Ovary (tissue), 7 donors: ENCODE measurements at regions not wholly inside any gene's neighbourhood (a gene's known extent, or its start where the extent isn't known, plus 50 kb on each side); places are given as distances from the start of the nearest gene placed in this dataset.

Experiments
- DNase-seq, 5 donors: peaks; one replicate each; pipeline ENCODE4 v3.0.0-alpha.2; 2019 to 2020
- H3K27ac ChIP-seq, 2 donors: fragments of 200-600 bp; one replicate each; pipeline versions ENCODE4 v1.5.1 to v1.8.0; 2019 to 2022
- H3K27me3 ChIP-seq: fragments of 200-600 bp; one replicate; pipeline ENCODE4 v1.8.0; 2022
- H3K36me3 ChIP-seq: fragments of 200-600 bp; sonication (generic); one replicate; pipeline ENCODE4 v1.5.1; 2019
- H3K4me1 ChIP-seq: one replicate; pipeline ENCODE4 v1.8.1; 2013; ENCODE audit warnings: mild to moderate bottlenecking, moderate library complexity; ENCODE audit not compliant: insufficient read depth
- H3K4me3 ChIP-seq: fragments of 200-600 bp; sonication (generic); one replicate; pipeline ENCODE4 v1.5.1; 2017
- H3K9me3 ChIP-seq, 2 donors: fragments of 200-600 bp in 1 of 2; sonication (generic) in 1 of 2; one replicate each; pipeline versions ENCODE4 v1.5.1 to v1.8.1; 2013 to 2019; ENCODE audit warnings: mild to moderate bottlenecking in 1 of 2, moderate library complexity in 1 of 2
- EP300 ChIP-seq: sonication (generic); formaldehyde crosslinking; IDR thresholded peaks from one replicate; pipeline ENCODE4 v1.6.1; 2017; ENCODE audit warnings: antibody characterized with exemption
- POLR2A ChIP-seq: fragments of 450-650 bp; IDR thresholded peaks from one replicate; pipeline ENCODE4 v1.6.1; 2017; ENCODE audit warnings: antibody characterized with exemption, mild to moderate bottlenecking, moderate library complexity
- WGBS, 3 donors: extraction: QIAGEN DNeasy Blood & Tissue Kit in 1 of 3; methylation state at CpG; one replicate each; pipeline versions ENCODE4 v1.1.5 to v1.1.7; 2013 to 2017; 5-methylcytosine and 5-hydroxymethylcytosine counted together
- intact Hi-C, 4 donors: fragments of 100-400 bp; cut with DNase I; formaldehyde crosslinking; loops; one replicate each; pipeline versions ENCODE4 v1.11.0 to v1.15.1; 2022 to 2023
- TF ChIP-seq, protein P1 (sequence below), 3 donors: fragments of 450-650 bp in 2 of 3; fragments of 200-600 bp in 1 of 3; IDR thresholded peaks; one replicate each; pipeline versions ENCODE4 v1.5.1 to v1.8.0; 2016 to 2022; ENCODE audit warnings: antibody characterized with exemption in 3 of 3, mild to moderate bottlenecking in 1 of 3
- donor health status: DM: no; HTN: no; CAD: no; lungs with moderate emphysema.
- donor health status: DM: no; HTN: no; CAD: no.
- donor health status: Bipolar disorder and iron deficiency.
- donor health status: DM: no; HTN: no; CAD: no.
- donor health status: DM: yes; HTN: yes; CAD: no.

- intact Hi-C loops: no loop called here
- no peaks in the 10 kb centered on the region for H3K9me3 ChIP-seq
- H3K4me1 ChIP-seq: no peaks in the 10 kb centered on the region
- H3K27ac ChIP-seq: no peak overlapping the region
- TF ChIP-seq POLR2A (no peak), EP300 (no peak)
- TF ChIP-seq, protein P1, sequence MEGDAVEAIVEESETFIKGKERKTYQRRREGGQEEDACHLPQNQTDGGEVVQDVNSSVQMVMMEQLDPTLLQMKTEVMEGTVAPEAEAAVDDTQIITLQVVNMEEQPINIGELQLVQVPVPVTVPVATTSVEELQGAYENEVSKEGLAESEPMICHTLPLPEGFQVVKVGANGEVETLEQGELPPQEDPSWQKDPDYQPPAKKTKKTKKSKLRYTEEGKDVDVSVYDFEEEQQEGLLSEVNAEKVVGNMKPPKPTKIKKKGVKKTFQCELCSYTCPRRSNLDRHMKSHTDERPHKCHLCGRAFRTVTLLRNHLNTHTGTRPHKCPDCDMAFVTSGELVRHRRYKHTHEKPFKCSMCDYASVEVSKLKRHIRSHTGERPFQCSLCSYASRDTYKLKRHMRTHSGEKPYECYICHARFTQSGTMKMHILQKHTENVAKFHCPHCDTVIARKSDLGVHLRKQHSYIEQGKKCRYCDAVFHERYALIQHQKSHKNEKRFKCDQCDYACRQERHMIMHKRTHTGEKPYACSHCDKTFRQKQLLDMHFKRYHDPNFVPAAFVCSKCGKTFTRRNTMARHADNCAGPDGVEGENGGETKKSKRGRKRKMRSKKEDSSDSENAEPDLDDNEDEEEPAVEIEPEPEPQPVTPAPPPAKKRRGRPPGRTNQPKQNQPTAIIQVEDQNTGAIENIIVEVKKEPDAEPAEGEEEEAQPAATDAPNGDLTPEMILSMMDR (IDR thresholded peaks at IDR 0.05): no peak
- H3K4me3 ChIP-seq: no peak overlapping the region
- 74 to 82% (median 77%) methylated on average over 3 of the region's 3 CpGs for WGBS, 3 donors
- no peaks in the 10 kb centered on the region for H3K27me3 ChIP-seq
- no peaks in the 10 kb centered on the region for H3K36me3 ChIP-seq
- no peak for DNase-seq
Measured at GRCh38 chr4:14092741-14093140, 465.2 kb upstream of the BOD1L1 start.

- 80 to 86% (median 85%) methylated on average over 1 of the region's 1 CpG for WGBS, 3 donors
- DNase-seq: no peak
- H3K4me1 ChIP-seq: no peaks in the 10 kb centered on the region
- no peaks in the 10 kb centered on the region for H3K36me3 ChIP-seq
- intact Hi-C loops: loop anchor here in 1 of 4 donors (1.0 kb wide), 1 partner anchor 30 kb away; no protein-coding TSS in a partner anchor
- TF ChIP-seq POLR2A (no peak), EP300 (no peak)
- TF ChIP-seq, protein P1 (IDR thresholded peaks at IDR 0.05): no peak
- no peak overlapping the region for H3K4me3 ChIP-seq
- no peak overlapping the region for H3K27ac ChIP-seq
- no peaks in the 10 kb centered on the region for H3K9me3 ChIP-seq
- no peaks in the 10 kb centered on the region for H3K27me3 ChIP-seq
Measured at GRCh38 chr4:14095831-14096230, 468.3 kb upstream of the BOD1L1 start.

GRCh38 chr4:14096396-14096965 is 469.0 kb upstream of the BOD1L1 start:
- WGBS, 3 donors: 57 to 64% (median 60%) methylated on average over 4 of the region's 4 CpGs
- TF ChIP-seq, protein P1 (IDR thresholded peaks at IDR 0.05): no peak
- no peak for TF ChIP-seq EP300
- no peak for TF ChIP-seq POLR2A
- H3K27ac ChIP-seq: no peak overlapping the region
- no peaks in the 10 kb centered on the region for H3K9me3 ChIP-seq
- H3K4me3 ChIP-seq: no peak overlapping the region
- no peak for DNase-seq
- H3K36me3 ChIP-seq: no peaks in the 10 kb centered on the region
- intact Hi-C loops: loop anchor here in 1 of 4 donors (1.0 kb wide), 1 partner anchor 30 kb away; no protein-coding TSS in a partner anchor
- no peaks in the 10 kb centered on the region for H3K4me1 ChIP-seq
- no peaks in the 10 kb centered on the region for H3K27me3 ChIP-seq

DNA sequence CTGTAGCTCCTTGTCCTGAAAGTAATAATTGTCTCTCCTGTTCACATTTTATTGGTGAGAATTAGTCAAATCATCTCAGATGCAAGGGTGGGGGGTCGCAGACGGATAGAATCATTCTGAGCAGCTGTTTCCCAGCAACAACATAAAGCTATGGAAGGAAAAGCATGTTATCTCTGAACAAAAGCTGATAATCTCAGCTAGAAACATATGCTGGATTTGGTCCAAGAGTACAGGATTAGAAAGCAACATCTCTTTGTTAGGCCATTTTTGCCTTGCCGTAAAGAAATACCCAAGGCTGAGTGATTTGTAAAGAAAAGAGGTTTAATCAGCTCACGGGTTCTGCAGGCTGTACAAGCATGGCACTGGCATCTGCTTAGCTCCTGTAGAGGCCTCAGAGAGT is 472.8 kb upstream of the BOD1L1 start:
- Histone ChIP-seq H3K27me3 (no peaks in the 10 kb centered on the region), H3K4me1 (no peaks in the 10 kb centered on the region), H3K9me3 (no peaks in the 10 kb centered on the region), H3K4me3 (no peak overlapping the region), H3K27ac (no peak overlapping the region), H3K36me3 (no peaks in the 10 kb centered on the region)
- intact Hi-C loops: no loop called here
- DNase-seq: no peak
- 28 to 49% (median 38%) methylated on average over 4 of the region's 4 CpGs for WGBS, 3 donors
- no peak for TF ChIP-seq EP300
- TF ChIP-seq, protein P1 (IDR thresholded peaks at IDR 0.05): no peak
- TF ChIP-seq POLR2A: no peak
